ENCODE measurements at regions not wholly inside any gene's neighbourhood (a gene's known extent, or its start where the extent isn't known, plus 50 kb on each side); places are given as distances from the start of the nearest gene placed in this dataset.
A peak's percentile ranks its signal among the peaks of the same experiment; 100 is the strongest.

DNA sequence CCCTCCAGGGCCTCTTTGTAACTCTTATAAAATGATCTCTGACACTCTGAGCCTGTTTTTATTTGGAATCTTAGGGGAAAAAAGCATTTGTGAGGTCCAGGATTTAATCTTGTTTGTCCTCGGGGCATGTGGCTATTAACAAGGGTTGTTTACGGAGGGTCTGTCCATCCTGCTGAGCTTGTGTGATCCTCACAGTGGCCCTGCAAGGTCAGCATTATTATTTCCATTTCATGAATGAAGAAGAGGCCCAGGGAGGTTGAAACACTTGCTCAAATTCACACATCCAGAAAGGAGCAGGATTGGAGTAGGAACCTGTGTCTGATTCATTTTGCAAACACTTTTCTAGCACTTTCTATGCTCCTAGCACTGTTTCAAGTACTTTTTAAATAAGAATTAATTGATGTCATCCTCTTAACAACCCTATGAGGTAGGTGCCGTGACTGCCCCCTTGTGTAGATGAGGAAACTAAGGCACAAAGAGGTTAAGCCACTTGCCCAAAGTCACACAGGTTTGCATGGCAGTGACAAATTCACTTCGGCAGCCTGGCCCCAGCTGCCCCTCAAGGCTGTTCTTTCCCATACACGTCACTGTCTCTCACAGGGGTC lies 178.9 kb downstream of the MIS18A start:
- Histone ChIP-seq H3K27ac (ENCODE audit: low read length) (no peak overlapping the region), H3K36me3 (ENCODE audit: control insufficient read depth, insufficient read depth, low read length) (no peaks in the 10 kb centered on the region), H3K4me1 (ENCODE audit: control insufficient read depth, insufficient read depth, low read length) (no peaks in the 10 kb centered on the region), H3K9me3 (ENCODE audit: control insufficient read depth, insufficient read depth, low read depth, low read length) (no peaks in the 10 kb centered on the region), H3K4me3 (ENCODE audit: low read depth in 2 of 2, low read length in 2 of 2) (no peak overlapping the region), H3K27me3 (ENCODE audit: control insufficient read depth, insufficient read depth, low read length) (no peaks in the 10 kb centered on the region)
- TF ChIP-seq POLR2AphosphoS5 (IDR thresholded peaks at IDR 0.05; ENCODE audit: low read depth, low read length) (no peak), CTCF (IDR thresholded peaks at IDR 0.05) (no peak), TCF7L2 (IDR thresholded peaks at IDR 0.05; ENCODE audit: low read depth, low read length) (no peak), SIN3A (IDR thresholded peaks at IDR 0.05; ENCODE audit: borderline replicate concordance, insufficient read depth, low read depth, low read length) (no peak)
- TF ChIP-seq, protein P1, sequence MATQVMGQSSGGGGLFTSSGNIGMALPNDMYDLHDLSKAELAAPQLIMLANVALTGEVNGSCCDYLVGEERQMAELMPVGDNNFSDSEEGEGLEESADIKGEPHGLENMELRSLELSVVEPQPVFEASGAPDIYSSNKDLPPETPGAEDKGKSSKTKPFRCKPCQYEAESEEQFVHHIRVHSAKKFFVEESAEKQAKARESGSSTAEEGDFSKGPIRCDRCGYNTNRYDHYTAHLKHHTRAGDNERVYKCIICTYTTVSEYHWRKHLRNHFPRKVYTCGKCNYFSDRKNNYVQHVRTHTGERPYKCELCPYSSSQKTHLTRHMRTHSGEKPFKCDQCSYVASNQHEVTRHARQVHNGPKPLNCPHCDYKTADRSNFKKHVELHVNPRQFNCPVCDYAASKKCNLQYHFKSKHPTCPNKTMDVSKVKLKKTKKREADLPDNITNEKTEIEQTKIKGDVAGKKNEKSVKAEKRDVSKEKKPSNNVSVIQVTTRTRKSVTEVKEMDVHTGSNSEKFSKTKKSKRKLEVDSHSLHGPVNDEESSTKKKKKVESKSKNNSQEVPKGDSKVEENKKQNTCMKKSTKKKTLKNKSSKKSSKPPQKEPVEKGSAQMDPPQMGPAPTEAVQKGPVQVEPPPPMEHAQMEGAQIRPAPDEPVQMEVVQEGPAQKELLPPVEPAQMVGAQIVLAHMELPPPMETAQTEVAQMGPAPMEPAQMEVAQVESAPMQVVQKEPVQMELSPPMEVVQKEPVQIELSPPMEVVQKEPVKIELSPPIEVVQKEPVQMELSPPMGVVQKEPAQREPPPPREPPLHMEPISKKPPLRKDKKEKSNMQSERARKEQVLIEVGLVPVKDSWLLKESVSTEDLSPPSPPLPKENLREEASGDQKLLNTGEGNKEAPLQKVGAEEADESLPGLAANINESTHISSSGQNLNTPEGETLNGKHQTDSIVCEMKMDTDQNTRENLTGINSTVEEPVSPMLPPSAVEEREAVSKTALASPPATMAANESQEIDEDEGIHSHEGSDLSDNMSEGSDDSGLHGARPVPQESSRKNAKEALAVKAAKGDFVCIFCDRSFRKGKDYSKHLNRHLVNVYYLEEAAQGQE (IDR thresholded peaks at IDR 0.05; ENCODE audit: insufficient read depth in 1 of 2, low read depth in 2 of 2, low read length in 1 of 2): no peak
- ATAC-seq: no peak
- ChIA-PET CTCF (no interaction called here), POLR2A (no interaction called here)
- no peak for DNase-seq (ENCODE audit: low read depth, low spot score)
- in situ Hi-C loops (cut with HindIII; ENCODE audit: low pct_unique_long_range_greater_than_20kb, low sequenced_read_pairs) (no loop called here), intact Hi-C loops (cut with micrococcal nuclease; ENCODE audit: unreplicated experiment) (no loop called here)
- BruUV-seq (replicated peaks): no TSS peak

DNA sequence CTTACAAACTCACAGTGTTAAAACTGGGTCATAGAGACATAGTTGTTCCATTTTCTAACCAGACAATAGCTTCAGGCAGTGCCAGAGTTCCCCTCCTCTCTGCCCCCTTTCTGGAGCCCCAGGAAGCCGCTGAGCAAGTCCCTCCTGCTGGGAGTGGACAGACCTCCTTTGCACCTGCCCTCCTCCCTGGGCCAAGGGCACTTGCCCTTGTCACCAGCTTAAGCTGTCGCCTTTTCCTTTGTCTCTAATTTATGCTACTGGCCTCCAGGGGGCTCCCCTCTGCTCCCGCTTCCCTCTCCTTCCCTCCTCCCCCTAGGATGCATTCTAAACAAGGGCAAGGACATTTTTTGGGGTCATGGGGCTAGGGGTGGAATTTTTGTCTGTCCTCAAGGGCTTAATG lies 182.4 kb downstream of the MIS18A start:
- no peaks in the 10 kb centered on the region for H3K4me1 ChIP-seq (ENCODE audit: control insufficient read depth, insufficient read depth, low read length)
- no peak overlapping the region for H3K27ac ChIP-seq (ENCODE audit: low read length)
- H3K9me3 ChIP-seq (ENCODE audit: control insufficient read depth, insufficient read depth, low read depth, low read length): no peaks in the 10 kb centered on the region
- no peaks in the 10 kb centered on the region for H3K36me3 ChIP-seq (ENCODE audit: control insufficient read depth, insufficient read depth, low read length)
- DNase-seq (ENCODE audit: low read depth, low spot score): no peak
- H3K27me3 ChIP-seq (ENCODE audit: control insufficient read depth, insufficient read depth, low read length): no peaks in the 10 kb centered on the region
- ChIA-PET CTCF (no interaction called here), POLR2A (interaction anchor here (0.6 kb wide), 2 partner anchors 35 to 271 kb away, joined by 5 to 6 read pairs; no protein-coding TSS in a partner anchor)
- ATAC-seq: no peak
- in situ Hi-C loops (cut with HindIII; ENCODE audit: low pct_unique_long_range_greater_than_20kb, low sequenced_read_pairs) (no loop called here), intact Hi-C loops (cut with micrococcal nuclease; ENCODE audit: unreplicated experiment) (no loop called here)
- TF ChIP-seq POLR2AphosphoS5 (IDR thresholded peaks at IDR 0.05; ENCODE audit: low read depth, low read length) (no peak), CTCF (IDR thresholded peaks at IDR 0.05) (peak; percentile 48), SIN3A (IDR thresholded peaks at IDR 0.05; ENCODE audit: borderline replicate concordance, insufficient read depth, low read depth, low read length) (no peak)
- TF ChIP-seq, protein P1 (IDR thresholded peaks at IDR 0.05; ENCODE audit: insufficient read depth in 1 of 2, low read depth in 2 of 2, low read length in 1 of 2): no peak
- no TSS peak for BruUV-seq (replicated peaks)
- no peak overlapping the region for H3K4me3 ChIP-seq (ENCODE audit: low read depth in 2 of 2, low read length in 2 of 2)

All from Panc1 (cell line).